Naive thymus-derived CD4-positive, alpha-beta T cell (primary cell): ENCODE measurements at regions not wholly inside any gene's neighbourhood (a gene's known extent, or its start where the extent isn't known, plus 50 kb on each side); places are given as distances from the start of the nearest gene placed in this dataset.

ENCODE experiments used
- ATAC-seq: fragments of 150-1000 bp; cut with Tn5 transposase; 2 replicates; pipeline ENCODE4 v1.10.0; 2021; ENCODE audit warnings: mild to moderate bottlenecking, moderate library complexity
- CTCF ChIA-PET: fragments of 350-600 bp; sonication (Branson Sonifier 250); formaldehyde crosslinking; loops from one replicate; lab custom pipeline; 2021; ENCODE audit warnings: antibody characterized with exemption; lab: Charles Lee
- POLR2A ChIA-PET: fragments of 350-600 bp; sonication (Branson Sonifier 250); formaldehyde crosslinking; loops from one replicate; lab custom pipeline; 2021; ENCODE audit warnings: antibody characterized with exemption, inconsistent platforms; lab: Charles Lee
- DNase-seq, 9 donors: peaks; one replicate each; pipeline versions ENCODE4 v3.0.0 to v3.0.0-alpha.2; 2020 to 2022; ENCODE audit warnings: mixed read lengths in 1 of 9
- H3K27ac ChIP-seq: one replicate; pipeline ENCODE4 v1.7.0; 2013; ENCODE audit warnings: mild to moderate bottlenecking, low read depth, low read length, moderate library complexity
- H3K27me3 ChIP-seq, 2 donors: one replicate each; pipeline ENCODE4 v1.7.0; 2013; ENCODE audit warnings: low read length in 2 of 2, mild to moderate bottlenecking in 2 of 2, moderate library complexity in 2 of 2; ENCODE audit not compliant: control insufficient read depth in 2 of 2, insufficient read depth in 2 of 2
- H3K36me3 ChIP-seq, 3 experiments: 1 replicate in 2 of 3; 2 replicates in 1 of 3; pipeline ENCODE4 v1.7.0; 2013; ENCODE audit warnings: low read length in 3 of 3, mild to moderate bottlenecking in 3 of 3, moderate library complexity in 1 of 3; ENCODE audit not compliant: insufficient read depth in 3 of 3, control insufficient read depth in 2 of 3
- H3K4me1 ChIP-seq, 2 donors: one replicate each; pipeline ENCODE4 v1.7.0; 2013; ENCODE audit warnings: low read length in 2 of 2, mild to moderate bottlenecking in 2 of 2, moderate library complexity in 1 of 2; ENCODE audit not compliant: control insufficient read depth in 2 of 2, insufficient read depth in 2 of 2
- H3K4me3 ChIP-seq: 2 replicates; pipeline ENCODE4 v1.7.0; 2013; ENCODE audit warnings: mild to moderate bottlenecking, low read length
- H3K9me3 ChIP-seq, 3 experiments: 1 replicate in 2 of 3; 2 replicates in 1 of 3; pipeline ENCODE4 v1.7.0; 2013; ENCODE audit warnings: low read length in 3 of 3; ENCODE audit not compliant: control insufficient read depth in 2 of 3
- H3K27ac Mint-ChIP-seq, 9 donors: one replicate each; pipeline ENCODE4 v1.8.0; 2020 to 2022; ENCODE audit warnings: mixed read lengths in 9 of 9, mild to moderate bottlenecking in 8 of 9, moderate library complexity in 5 of 9, inconsistent platforms in 2 of 9
- H3K27me3 Mint-ChIP-seq, 5 donors: one replicate each; pipeline ENCODE4 v1.8.0; 2021 to 2022; ENCODE audit warnings: mixed read lengths in 5 of 5, mild to moderate bottlenecking in 1 of 5
- H3K36me3 Mint-ChIP-seq, 5 donors: one replicate each; pipeline ENCODE4 v1.8.0; 2020 to 2022; ENCODE audit warnings: mixed read lengths in 5 of 5, mild to moderate bottlenecking in 3 of 5, inconsistent platforms in 1 of 5
- H3K4me1 Mint-ChIP-seq, 7 donors: one replicate each; pipeline ENCODE4 v1.8.0; 2020 to 2022; ENCODE audit warnings: mixed read lengths in 7 of 7, mild to moderate bottlenecking in 3 of 7, inconsistent platforms in 1 of 7
- H3K4me3 Mint-ChIP-seq, 10 donors: one replicate each; pipeline ENCODE4 v1.8.0; 2020 to 2022; ENCODE audit warnings: mild to moderate bottlenecking in 10 of 10, mixed read lengths in 10 of 10, moderate library complexity in 6 of 10, inconsistent platforms in 2 of 10
- H3K9me3 Mint-ChIP-seq, 11 donors: one replicate each; pipeline ENCODE4 v1.8.0; 2020 to 2022; ENCODE audit warnings: mixed read lengths in 11 of 11, mild to moderate bottlenecking in 4 of 11, inconsistent platforms in 1 of 11, moderate library complexity in 1 of 11
- intact Hi-C, 2 donors: fragments of 100-400 bp; cut with micrococcal nuclease; formaldehyde crosslinking; loops; one replicate each; pipeline ENCODE4 v1.15.1; 2023

GRCh38 chr16:86712158-86713009 is 134.0 kb downstream of the FOXL1 start:
- peaks cover 0 to 1% (median 0%) of the 10 kb centered on the region in 7 donors for H3K4me1 Mint-ChIP-seq
- peaks cover under 1 to 35% (median 10%) of the 10 kb centered on the region in 5 donors for H3K27me3 Mint-ChIP-seq
- Histone ChIP-seq H3K4me1 (no peaks in the 10 kb centered on the region), H3K4me3 (no peak overlapping the region), H3K27me3 (no peaks in the 10 kb centered on the region), H3K36me3 (no peaks in the 10 kb centered on the region), H3K27ac (no peak overlapping the region), H3K9me3 (no peaks in the 10 kb centered on the region)
- H3K4me3 Mint-ChIP-seq: no peak overlapping the region
- ChIA-PET POLR2A (no interaction called here), CTCF (no interaction called here)
- no peak for ATAC-seq
- DNase-seq: no peak
- H3K27ac Mint-ChIP-seq: no peak overlapping the region
- peaks cover 0 to 9% (median 0%) of the 10 kb centered on the region in 11 donors for H3K9me3 Mint-ChIP-seq
- intact Hi-C loops: no loop called here
- H3K36me3 Mint-ChIP-seq: no peaks in the 10 kb centered on the region

GRCh38 chr16:86713021-86713631 is 134.8 kb downstream of the FOXL1 start:
- ATAC-seq (no peak), DNase-seq (no peak)
- Histone ChIP-seq H3K36me3 (no peaks in the 10 kb centered on the region), H3K4me3 (no peak overlapping the region), H3K27me3 (no peaks in the 10 kb centered on the region), H3K27ac (no peak overlapping the region), H3K9me3 (no peaks in the 10 kb centered on the region), H3K4me1 (no peaks in the 10 kb centered on the region)
- intact Hi-C loops: no loop called here
- no peak overlapping the region for H3K27ac Mint-ChIP-seq
- H3K4me1 Mint-ChIP-seq: peaks cover 0 to 8% (median 0%) of the 10 kb centered on the region in 7 donors
- peaks cover 2 to 42% (median 13%) of the 10 kb centered on the region in 5 donors for H3K27me3 Mint-ChIP-seq
- no peak overlapping the region for H3K4me3 Mint-ChIP-seq
- no peaks in the 10 kb centered on the region for H3K36me3 Mint-ChIP-seq
- ChIA-PET CTCF (no interaction called here), POLR2A (no interaction called here)
- H3K9me3 Mint-ChIP-seq: peaks cover 0 to 9% (median 0%) of the 10 kb centered on the region in 11 donors

- H3K36me3 Mint-ChIP-seq: no peaks in the 10 kb centered on the region
- Histone ChIP-seq H3K4me1 (no peaks in the 10 kb centered on the region), H3K36me3 (no peaks in the 10 kb centered on the region), H3K27ac (no peak overlapping the region), H3K9me3 (no peaks in the 10 kb centered on the region), H3K27me3 (no peaks in the 10 kb centered on the region), H3K4me3 (no peak overlapping the region)
- CTCF ChIA-PET: no interaction called here
- POLR2A ChIA-PET: no interaction called here
- ATAC-seq: no peak
- no peak overlapping the region for H3K4me3 Mint-ChIP-seq
- no peak for DNase-seq
- H3K27me3 Mint-ChIP-seq: peaks cover 2 to 46% (median 13%) of the 10 kb centered on the region in 5 donors
- no peak overlapping the region for H3K27ac Mint-ChIP-seq
- peaks cover 0 to 6% (median 0%) of the 10 kb centered on the region in 11 donors for H3K9me3 Mint-ChIP-seq
- H3K4me1 Mint-ChIP-seq: peaks cover 0 to 12% (median 0%) of the 10 kb centered on the region in 7 donors
- intact Hi-C loops: no loop called here
Observed at GRCh38 chr16:86714166-86714565, 135.8 kb downstream of the FOXL1 start.

- ChIA-PET CTCF (no interaction called here), POLR2A (no interaction called here)
- H3K9me3 Mint-ChIP-seq: peaks cover 0 to 4% (median 0%) of the 10 kb centered on the region in 11 donors
- H3K4me3 ChIP-seq: no peak overlapping the region
- no peaks in the 10 kb centered on the region for H3K27me3 ChIP-seq
- intact Hi-C loops: no loop called here
- no peak overlapping the region for H3K4me3 Mint-ChIP-seq
- H3K27me3 Mint-ChIP-seq: peaks cover 5 to 54% (median 15%) of the 10 kb centered on the region in 5 donors
- ATAC-seq (no peak), DNase-seq (no peak)
- H3K4me1 Mint-ChIP-seq: peaks cover 0 to 12% (median 0%) of the 10 kb centered on the region in 7 donors
- no peaks in the 10 kb centered on the region for H3K4me1 ChIP-seq
- no peaks in the 10 kb centered on the region for H3K36me3 ChIP-seq
- no peaks in the 10 kb centered on the region for H3K9me3 ChIP-seq
- no peaks in the 10 kb centered on the region for H3K36me3 Mint-ChIP-seq
- H3K27ac ChIP-seq: no peak overlapping the region
- no peak overlapping the region for H3K27ac Mint-ChIP-seq
Observed at GRCh38 chr16:86716649-86717048, 138.3 kb downstream of the FOXL1 start.

GRCh38 chr16:86718118-86718517 is 139.8 kb downstream of the FOXL1 start:
- H3K36me3 Mint-ChIP-seq: no peaks in the 10 kb centered on the region
- Histone ChIP-seq H3K27me3 (no peaks in the 10 kb centered on the region), H3K4me3 (no peak overlapping the region), H3K27ac (no peak overlapping the region), H3K36me3 (no peaks in the 10 kb centered on the region), H3K9me3 (no peaks in the 10 kb centered on the region), H3K4me1 (no peaks in the 10 kb centered on the region)
- DNase-seq (peak in 1 of 9 donors; percentile 27), ATAC-seq (no peak)
- peaks cover 0 to 12% (median 0%) of the 10 kb centered on the region in 7 donors for H3K4me1 Mint-ChIP-seq
- ChIA-PET POLR2A (no interaction called here), CTCF (no interaction called here)
- H3K27ac Mint-ChIP-seq: no peak overlapping the region
- no peak overlapping the region for H3K4me3 Mint-ChIP-seq
- peaks cover 5 to 55% (median 13%) of the 10 kb centered on the region in 5 donors for H3K27me3 Mint-ChIP-seq
- H3K9me3 Mint-ChIP-seq: peaks cover 0 to 4% (median 0%) of the 10 kb centered on the region in 11 donors
- intact Hi-C loops: no loop called here

GRCh38 chr16:86722970-86723369 is 144.6 kb downstream of the FOXL1 start:
- Histone ChIP-seq H3K9me3 (no peaks in the 10 kb centered on the region), H3K27me3 (no peaks in the 10 kb centered on the region), H3K36me3 (no peaks in the 10 kb centered on the region), H3K27ac (no peak overlapping the region), H3K4me1 (no peaks in the 10 kb centered on the region), H3K4me3 (no peak overlapping the region)
- POLR2A ChIA-PET: no interaction called here
- CTCF ChIA-PET: no interaction called here
- Mint-ChIP-seq H3K36me3 (no peaks in the 10 kb centered on the region), H3K4me3 (no peak overlapping the region), H3K9me3 (peaks cover 0 to 3% (median 0%) of the 10 kb centered on the region in 11 donors), H3K27me3 (peaks cover 8 to 31% (median 14%) of the 10 kb centered on the region in 5 donors), H3K4me1 (peaks cover 0 to 5% (median 0%) of the 10 kb centered on the region in 7 donors), H3K27ac (no peak overlapping the region)
- intact Hi-C loops: no loop called here
- no peak for ATAC-seq
- no peak for DNase-seq
